IMR-90 (cell line): ENCODE measurements at regions not wholly inside any gene's neighbourhood (a gene's known extent, or its start where the extent isn't known, plus 50 kb on each side); places are given as distances from the start of the nearest gene placed in this dataset.

ENCODE experiments used
- ATAC-seq: fragments of 200-7000 bp; cut with Tn5 transposase; 2 replicates; pipeline ENCODE4 v1.9.1; 2020; ENCODE audit warnings: low read depth, mild to moderate bottlenecking, moderate library complexity
- BruUV-seq: library from RNA; stranded (reverse); fragments of 400-500 nt; replicated peaks from 2 replicates; lab custom pipeline; 2021; lab: Mats Ljungman, UMichigan
- CTCF ChIA-PET: fragments of 300-600 bp; formaldehyde crosslinking; extraction: SDS; loops from one replicate; lab custom pipeline; 2021; ENCODE audit warnings: antibody characterized with exemption; lab: Yijun Ruan, JAX
- POLR2A ChIA-PET: fragments of 300-600 bp; sonication (Branson Sonifier 250); formaldehyde crosslinking; loops from one replicate; lab custom pipeline; 2022; ENCODE audit warnings: antibody characterized with exemption; ENCODE audit not compliant: unreplicated experiment; lab: Charles Lee
- DNase-seq: peaks from one replicate; pipeline ENCODE4 v3.0.0; 2013
- H2AFZ ChIP-seq: replicated peaks from 2 replicates; pipeline ENCODE3; 2013; ENCODE audit warnings: low read length, mild to moderate bottlenecking; ENCODE audit not compliant: poor library complexity
- H2AK5ac ChIP-seq: 2 replicates; pipeline ENCODE4 v1.6.1; 2013; ENCODE audit warnings: low read depth, low read length, inconsistent platforms
- H2AK9ac ChIP-seq: replicated peaks from 2 replicates; pipeline ENCODE3; 2013; ENCODE audit warnings: mild to moderate bottlenecking, low read depth, low read length, moderate library complexity; ENCODE audit not compliant: poor library complexity
- H2BK120ac ChIP-seq: 2 replicates; pipeline ENCODE4 v1.6.1; 2013; ENCODE audit warnings: low read depth, low read length, inconsistent platforms
- H2BK15ac ChIP-seq: 3 replicates; pipeline ENCODE4 v1.6.1; 2013; ENCODE audit warnings: low read depth, low read length, inconsistent platforms
- H2BK20ac ChIP-seq: 2 replicates; pipeline ENCODE4 v1.6.1; 2013; ENCODE audit warnings: low read depth, mild to moderate bottlenecking, inconsistent platforms, low read length, moderate library complexity
- H2BK5ac ChIP-seq: 2 replicates; pipeline ENCODE4 v1.6.1; 2013; ENCODE audit warnings: mild to moderate bottlenecking, low read depth, low read length, inconsistent platforms; ENCODE audit not compliant: poor library complexity, severe bottlenecking
- H3K14ac ChIP-seq: replicated peaks from 2 replicates; pipeline ENCODE4 v1.6.1; 2013; ENCODE audit warnings: low read depth, low read length, inconsistent platforms
- H3K18ac ChIP-seq: 2 replicates; pipeline ENCODE4 v1.6.1; 2013; ENCODE audit warnings: low read depth, low read length, control low read depth
- H3K23ac ChIP-seq: 2 replicates; pipeline ENCODE4 v1.6.1; 2013; ENCODE audit warnings: low read depth, low read length, inconsistent platforms
- H3K27ac ChIP-seq: 2 replicates; pipeline ENCODE4 v1.5.1; 2013; ENCODE audit warnings: mild to moderate bottlenecking, control low read depth, low read length; ENCODE audit not compliant: insufficient read depth
- H3K27me3 ChIP-seq: 2 replicates; pipeline ENCODE4 v1.6.1; 2013; ENCODE audit warnings: low read length; ENCODE audit not compliant: control insufficient read depth, insufficient read depth
- H3K36me3 ChIP-seq: 2 replicates; pipeline ENCODE4 v1.6.1; 2013; ENCODE audit warnings: low read length, mixed read lengths; ENCODE audit not compliant: control insufficient read depth, insufficient read depth
- H3K4ac ChIP-seq: 2 replicates; pipeline ENCODE4 v1.6.1; 2013; ENCODE audit warnings: low read depth, low read length, inconsistent platforms
- H3K4me1 ChIP-seq: 2 replicates; pipeline ENCODE4 v1.6.1; 2013; ENCODE audit warnings: low read length, mixed read lengths; ENCODE audit not compliant: control insufficient read depth, insufficient read depth
- H3K4me2 ChIP-seq: 2 replicates; pipeline ENCODE4 v1.6.1; 2013; ENCODE audit warnings: low read depth, mild to moderate bottlenecking, control low read depth, low read length, moderate library complexity
- H3K4me3 ChIP-seq: 2 replicates; pipeline ENCODE4 v1.5.1; 2013; ENCODE audit warnings: low read depth, mild to moderate bottlenecking, control low read depth, low read length, moderate library complexity; ENCODE audit not compliant: insufficient read depth
- H3K56ac ChIP-seq: 2 replicates; pipeline ENCODE4 v1.6.1; 2013; ENCODE audit warnings: low read length, inconsistent platforms; ENCODE audit not compliant: insufficient read depth; ENCODE audit errors: extremely low read depth
- H3K79me1 ChIP-seq, 2 experiments: 2 replicates each; pipeline ENCODE4 v1.6.1; 2013; ENCODE audit warnings: low read length in 2 of 2, inconsistent platforms in 1 of 2, low read depth in 1 of 2
- H3K9ac ChIP-seq: 2 replicates; pipeline ENCODE4 v1.6.1; 2013; ENCODE audit warnings: low read depth, low read length, control low read depth
- H3K9me1 ChIP-seq: 2 replicates; pipeline ENCODE4 v1.6.1; 2013; ENCODE audit warnings: low read length, inconsistent platforms; ENCODE audit not compliant: insufficient read depth
- H3K9me3 ChIP-seq: 2 replicates; pipeline ENCODE4 v1.6.1; 2013; ENCODE audit warnings: low read length; ENCODE audit not compliant: control insufficient read depth, insufficient read depth
- H4K20me1 ChIP-seq: 2 replicates; pipeline ENCODE4 v1.6.1; 2013; ENCODE audit warnings: low read length, inconsistent platforms; ENCODE audit not compliant: insufficient read depth
- H4K5ac ChIP-seq: 2 replicates; pipeline ENCODE4 v1.6.1; 2013; ENCODE audit warnings: mild to moderate bottlenecking, low read depth, low read length, control low read depth
- H4K8ac ChIP-seq, 2 experiments: 2 replicates each; pipeline ENCODE4 v1.6.1; 2013; ENCODE audit warnings: low read depth in 2 of 2, low read length in 2 of 2, control low read depth in 1 of 2, inconsistent platforms in 1 of 2
- H4K91ac ChIP-seq: 2 replicates; pipeline ENCODE4 v1.6.1; 2013; ENCODE audit warnings: low read depth, low read length, inconsistent platforms; ENCODE audit not compliant: insufficient read depth
- FOS ChIP-seq: fragments of 150-350 bp; IDR thresholded peaks from 2 replicates; pipeline ENCODE4 v1.6.1; 2016; ENCODE audit warnings: low read depth, low read length
- MAFK ChIP-seq: IDR thresholded peaks from 2 replicates; pipeline ENCODE4 v1.6.1; 2012; ENCODE audit warnings: low read depth, low read length, improper control_type of control experiment
- MXI1 ChIP-seq: IDR thresholded peaks from 2 replicates; pipeline ENCODE4 v1.6.1; 2012; ENCODE audit warnings: low read depth, mild to moderate bottlenecking, low read length, moderate library complexity, borderline replicate concordance
- NFE2L2 ChIP-seq: fragments of 150-350 bp; IDR thresholded peaks from 2 replicates; pipeline ENCODE4 v1.6.1; 2016; ENCODE audit warnings: low read depth, mild to moderate bottlenecking, low read length
- POLR2A ChIP-seq: IDR thresholded peaks from 2 replicates; pipeline ENCODE4 v1.6.1; 2012; ENCODE audit warnings: mild to moderate bottlenecking, low read depth, low read length
- RAD21 ChIP-seq: IDR thresholded peaks from 2 replicates; pipeline ENCODE4 v1.6.1; 2012; ENCODE audit warnings: low read length, improper control_type of control experiment
- RFX5 ChIP-seq: IDR thresholded peaks from 2 replicates; pipeline ENCODE4 v1.8.0; 2012; ENCODE audit warnings: low read depth, mild to moderate bottlenecking, low read length, moderate library complexity
- WGBS, 2 experiments: methylation state at CpG; one replicate each; pipeline versions ENCODE4 v1.1.5 to v1.1.7; 2013; ENCODE audit warnings: missing lambda C conversion rate in 2 of 2; ENCODE audit not compliant: insufficient read length in 1 of 2; ENCODE audit errors: extremely low coverage in 2 of 2; 5-methylcytosine and 5-hydroxymethylcytosine counted together
- dilution Hi-C: fragments of 300-500 bp; cut with HindIII; formaldehyde crosslinking; loops from one replicate; pipeline ENCODE4 v1.14.3; 2018; ENCODE audit warnings: low sequenced_read_pairs; ENCODE audit not compliant: unreplicated experiment
- in situ Hi-C: fragments of 300-500 bp; cut with MboI; formaldehyde crosslinking; loops from 3 replicates; pipeline ENCODE4 v1.14.3; 2019; ENCODE audit warnings: low sequenced_read_pairs, inconsistent platforms, mixed read lengths
- intact Hi-C: fragments of 100-400 bp; cut with micrococcal nuclease; formaldehyde crosslinking; loops from 2 replicates; pipeline ENCODE4 v1.10.0; 2022

DNA sequence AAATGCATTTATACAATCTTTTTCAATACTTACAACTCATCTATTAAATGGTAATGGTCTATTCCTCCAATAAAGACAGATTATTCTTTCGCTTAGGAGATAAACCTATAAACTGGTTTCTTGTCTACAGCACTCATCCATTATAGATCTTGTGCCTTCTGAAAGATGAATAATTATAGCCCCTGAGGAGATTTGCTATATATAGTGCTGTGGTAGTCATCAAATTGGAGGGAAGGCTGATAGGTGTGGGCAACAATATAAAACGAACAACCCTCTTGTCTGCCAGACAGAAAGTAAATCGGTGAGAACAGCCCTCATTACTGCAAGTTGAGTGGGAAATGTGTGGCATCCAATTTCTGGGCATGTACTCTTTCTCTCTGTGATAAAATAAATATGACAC lies 292.5 kb upstream of the CNR1 start:
- no TSS peak for BruUV-seq
- intact Hi-C loops (no loop called here), dilution Hi-C loops (no loop called here), in situ Hi-C loops (no loop called here)
- no peak overlapping the region for H3K4me2 ChIP-seq
- H3K18ac ChIP-seq: no peak overlapping the region
- no peak overlapping the region for H3K27ac ChIP-seq
- H2BK20ac ChIP-seq: no peak overlapping the region
- H4K91ac ChIP-seq: no peak overlapping the region
- H2AK9ac ChIP-seq: no peak overlapping the region
- WGBS, 2 experiments: no CpG with 5 or more reads among the region's 3 CpGs
- no peak overlapping the region for H3K4ac ChIP-seq
- no peak overlapping the region for H3K4me3 ChIP-seq
- no peak overlapping the region for H3K14ac ChIP-seq
- H4K5ac ChIP-seq: no peak overlapping the region
- DNase-seq: no peak
- TF ChIP-seq MXI1 (no peak), RAD21 (no peak), MAFK (no peak), FOS (no peak), RFX5 (no peak), NFE2L2 (no peak), POLR2A (no peak)
- 0 out of 2 replicates have a peak, but pooled peaks cover 2% of the 10 kb centered on the region for H3K9me3 ChIP-seq
- H2BK15ac ChIP-seq: no peak overlapping the region
- ATAC-seq: no peak
- H3K56ac ChIP-seq: no peak overlapping the region
- no peak overlapping the region for H3K9ac ChIP-seq
- H2AFZ ChIP-seq: no peak overlapping the region
- CTCF ChIA-PET: no interaction called here
- H2BK120ac ChIP-seq: no peak overlapping the region
- H3K23ac ChIP-seq: no peak overlapping the region
- no peaks in the 10 kb centered on the region for H4K20me1 ChIP-seq
- H4K8ac ChIP-seq: no peak overlapping the region
- H2BK5ac ChIP-seq: no peak overlapping the region
- no peaks in the 10 kb centered on the region for H3K36me3 ChIP-seq
- POLR2A ChIA-PET: no interaction called here
- H3K79me1 ChIP-seq: no peaks in the 10 kb centered on the region
- H3K27me3 ChIP-seq: no peaks in the 10 kb centered on the region
- no peak overlapping the region for H2AK5ac ChIP-seq
- H3K9me1 ChIP-seq: no peaks in the 10 kb centered on the region
- H3K4me1 ChIP-seq: no peaks in the 10 kb centered on the region
